Esophagus squamous epithelium (tissue), 5 donors: ENCODE measurements at regions not wholly inside any gene's neighbourhood (a gene's known extent, or its start where the extent isn't known, plus 50 kb on each side); places are given as distances from the start of the nearest gene placed in this dataset.

Experiments used
- DNase-seq: peaks from one replicate; lab custom pipeline; 2025; lab: John Stamatoyannopoulos, UW
- H3K27ac ChIP-seq, 4 donors: fragments of 200-600 bp; sonication (generic); one replicate each; pipeline ENCODE4 v1.5.1; 2016 to 2019; ENCODE audit warnings: mild to moderate bottlenecking in 1 of 4
- H3K27me3 ChIP-seq, 4 donors: fragments of 200-600 bp; sonication (generic); 1 replicate in 3 of 4; 2 replicates in 1 of 4; pipeline versions ENCODE4 v1.5.1 to v1.6.0; 2017 to 2021; ENCODE audit warnings: antibody characterized with exemption in 1 of 4
- H3K36me3 ChIP-seq, 3 donors: fragments of 200-600 bp; sonication (generic); one replicate each; pipeline ENCODE4 v1.5.1; 2016 to 2019
- H3K4me1 ChIP-seq, 3 donors: fragments of 200-600 bp; sonication (generic); one replicate each; pipeline ENCODE4 v1.5.1; 2017 to 2019
- H3K4me3 ChIP-seq, 4 donors: fragments of 200-600 bp; sonication (generic); 1 replicate in 3 of 4; 2 replicates in 1 of 4; pipeline ENCODE4 v1.5.1; 2016 to 2019; ENCODE audit warnings: mild to moderate bottlenecking in 2 of 4, moderate library complexity in 1 of 4
- H3K9me3 ChIP-seq, 3 donors: fragments of 200-600 bp; sonication (generic); one replicate each; pipeline ENCODE4 v1.5.1; 2016 to 2019
- CTCF ChIP-seq, 6 experiments: fragments of 450-650 bp in 4 of 6; fragments of 200-600 bp in 2 of 6; sonication (generic) in 2 of 6; IDR thresholded peaks; one replicate each; pipeline ENCODE4 v1.5.1; 2016 to 2019; ENCODE audit warnings: antibody characterized with exemption in 6 of 6, mild to moderate bottlenecking in 4 of 6, moderate library complexity in 4 of 6
- POLR2A ChIP-seq, 4 donors: fragments of 450-650 bp; IDR thresholded peaks; one replicate each; pipeline ENCODE4 v1.6.1; 2017; ENCODE audit warnings: antibody characterized with exemption in 4 of 4, mild to moderate bottlenecking in 4 of 4, moderate library complexity in 3 of 4
- WGBS, 2 donors: methylation state at CpG; one replicate each; pipeline ENCODE4 v1.1.5; 2018; 5-methylcytosine and 5-hydroxymethylcytosine counted together
- intact Hi-C: fragments of 100-400 bp; cut with DNase I; formaldehyde crosslinking; loops from one replicate; pipeline ENCODE4 v1.15.0; 2022
- donor health status: DM: yes; HTN: yes; CAD: no.

- intact Hi-C loops: no loop called here
- TF ChIP-seq POLR2A (IDR thresholded peaks at IDR 0.05): no peak
- no peak for TF ChIP-seq CTCF (IDR thresholded peaks at IDR 0.05)
- 88 to 91% methylated on average over 3 of the region's 3 CpGs for WGBS, 2 donors
Measured at GRCh38 chr2:191738003-191738402, 60.1 kb downstream of the NABP1 start.

GRCh38 chr2:191738667-191739066 is 60.7 kb downstream of the NABP1 start:
- no peak overlapping the region for H3K27ac ChIP-seq
- TF ChIP-seq POLR2A (IDR thresholded peaks at IDR 0.05) (no peak), CTCF (IDR thresholded peaks at IDR 0.05) (no peak)
- no peaks in the 10 kb centered on the region for H3K9me3 ChIP-seq
- H3K27me3 ChIP-seq: no peaks in the 10 kb centered on the region
- no peaks in the 10 kb centered on the region for H3K36me3 ChIP-seq
- 27 to 45% methylated on average over 3 of the region's 3 CpGs for WGBS, 2 donors
- H3K4me1 ChIP-seq: peaks cover 0 to 12% (median 0%) of the 10 kb centered on the region in 3 donors
- no peak overlapping the region for H3K4me3 ChIP-seq
- intact Hi-C loops: no loop called here
- no peak for DNase-seq

More at GRCh38 chr2:191738003-191738402, 60.1 kb downstream of the NABP1 start:
- H3K4me1 ChIP-seq: peaks cover 0 to 12% (median 0%) of the 10 kb centered on the region in 3 donors
- no peak overlapping the region for H3K4me3 ChIP-seq
- no peak overlapping the region for H3K27ac ChIP-seq
- H3K36me3 ChIP-seq: no peaks in the 10 kb centered on the region
- no peak for DNase-seq
- H3K9me3 ChIP-seq: no peaks in the 10 kb centered on the region
- no peaks in the 10 kb centered on the region for H3K27me3 ChIP-seq

GRCh38 chr2:191739194-191739593 is 61.3 kb downstream of the NABP1 start:
- intact Hi-C loops: no loop called here
- Histone ChIP-seq H3K27me3 (no peaks in the 10 kb centered on the region), H3K4me1 (peaks cover 0 to 12% (median 0%) of the 10 kb centered on the region in 3 donors), H3K4me3 (no peak overlapping the region), H3K27ac (no peak overlapping the region), H3K36me3 (no peaks in the 10 kb centered on the region), H3K9me3 (no peaks in the 10 kb centered on the region)
- 38 to 54% methylated on average over 3 of the region's 3 CpGs for WGBS, 2 donors
- DNase-seq: no peak
- TF ChIP-seq CTCF (IDR thresholded peaks at IDR 0.05) (no peak), POLR2A (IDR thresholded peaks at IDR 0.05) (no peak)

DNA sequence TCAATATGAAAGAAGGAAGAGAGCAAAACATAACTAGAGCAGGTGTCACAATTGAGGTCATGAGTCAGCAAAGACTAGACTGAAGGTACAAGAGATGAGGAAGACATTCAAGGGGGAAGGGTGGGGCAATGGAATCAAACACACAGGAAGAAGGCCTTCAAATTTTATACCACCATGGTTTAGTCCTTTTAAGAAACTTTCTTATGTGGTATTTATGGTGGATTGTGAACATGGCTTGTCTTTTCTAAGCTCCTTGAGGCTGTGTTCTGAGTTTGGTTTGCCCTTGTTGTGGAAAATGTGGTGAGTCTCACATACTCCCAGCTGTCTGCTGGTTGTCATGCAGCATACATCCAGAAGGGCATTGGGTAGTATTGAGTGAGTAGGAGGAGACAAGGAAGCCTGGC is 62.1 kb downstream of the NABP1 start:
- TF ChIP-seq POLR2A (IDR thresholded peaks at IDR 0.05) (no peak), CTCF (IDR thresholded peaks at IDR 0.05) (no peak)
- Histone ChIP-seq H3K27me3 (no peaks in the 10 kb centered on the region), H3K36me3 (no peaks in the 10 kb centered on the region), H3K4me1 (peaks cover 0 to 12% (median 0%) of the 10 kb centered on the region in 3 donors), H3K9me3 (no peaks in the 10 kb centered on the region), H3K27ac (no peak overlapping the region), H3K4me3 (no peak overlapping the region)
- intact Hi-C loops: no loop called here
- no peak for DNase-seq

DNA sequence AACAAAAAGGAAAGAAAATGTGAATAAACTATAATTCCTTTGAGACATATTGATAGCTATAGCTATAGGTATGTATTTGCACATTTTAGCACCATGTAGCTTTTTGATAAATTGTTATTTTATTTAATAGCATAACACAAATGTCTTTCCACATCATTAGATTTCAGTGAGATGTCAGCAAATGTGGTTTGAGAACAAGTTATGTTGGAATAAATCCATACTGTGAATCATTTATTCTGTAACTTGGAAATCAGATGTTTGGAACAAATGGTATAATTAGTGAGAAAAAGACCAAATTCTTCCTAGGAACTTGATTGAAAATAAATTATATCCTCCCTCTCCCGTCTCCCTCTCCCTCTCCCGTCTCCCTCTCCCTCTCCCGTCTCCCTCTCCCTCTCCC is 62.8 kb downstream of the NABP1 start:
- Histone ChIP-seq H3K27me3 (no peaks in the 10 kb centered on the region), H3K36me3 (no peaks in the 10 kb centered on the region), H3K9me3 (no peaks in the 10 kb centered on the region), H3K4me3 (no peak overlapping the region), H3K4me1 (peaks cover 0 to 12% (median 0%) of the 10 kb centered on the region in 3 donors), H3K27ac (no peak overlapping the region)
- 55 to 72% methylated on average over 2 to 3 of the region's 3 CpGs for WGBS, 2 donors
- no peak for DNase-seq
- intact Hi-C loops: no loop called here
- TF ChIP-seq POLR2A (IDR thresholded peaks at IDR 0.05) (no peak), CTCF (IDR thresholded peaks at IDR 0.05) (no peak)
